ENCODE measurements at regions not wholly inside any gene's neighbourhood (a gene's known extent, or its start where the extent isn't known, plus 50 kb on each side); places are given as distances from the start of the nearest gene placed in this dataset.

GRCh38 chr16:48442379-48442778, 57.2 kb upstream of the SIAH1 start:
- Histone ChIP-seq H3K4me3 (no peak overlapping the region), H3K4me1 (ENCODE audit: control insufficient read depth in 5 of 5, insufficient read depth in 5 of 5, low read length in 5 of 5) (peaks cover 0 to 7% (median 0%) of the 10 kb centered on the region in 5 donors), H3K27ac (ENCODE audit: low read depth in 1 of 2, low read length in 1 of 2) (no peak overlapping the region), H3K9me3 (ENCODE audit: control insufficient read depth in 4 of 4, insufficient read depth in 3 of 4, low read length in 3 of 4) (no peaks in the 10 kb centered on the region), H3K27me3 (ENCODE audit: control insufficient read depth in 3 of 3, insufficient read depth in 3 of 3, low read length in 2 of 3) (peaks cover 0 to 4% (median 0%) of the 10 kb centered on the region in 3 donors), H3K36me3 (ENCODE audit: control insufficient read depth in 4 of 4, insufficient read depth in 4 of 4, low read length in 4 of 4) (no peaks in the 10 kb centered on the region), H3K9ac (ENCODE audit: insufficient read depth in 1 of 2, low read length in 2 of 2) (no peak overlapping the region)
- no peak for DNase-seq
- ATAC-seq (ENCODE audit: insufficient read depth, low FRiP score): no peak
- TF ChIP-seq CTCF (IDR thresholded peaks at IDR 0.05; ENCODE audit: control extremely low read depth, extremely low read depth): no peak

- Histone ChIP-seq H3K4me3 (no peak overlapping the region), H3K9me3 (ENCODE audit: control insufficient read depth in 4 of 4, insufficient read depth in 3 of 4, low read length in 3 of 4) (no peaks in the 10 kb centered on the region), H3K27me3 (ENCODE audit: control insufficient read depth in 3 of 3, insufficient read depth in 3 of 3, low read length in 2 of 3) (peaks cover 0 to 4% (median 0%) of the 10 kb centered on the region in 3 donors), H3K4me1 (ENCODE audit: control insufficient read depth in 5 of 5, insufficient read depth in 5 of 5, low read length in 5 of 5) (peaks cover 0 to 7% (median 0%) of the 10 kb centered on the region in 5 donors), H3K9ac (ENCODE audit: insufficient read depth in 1 of 2, low read length in 2 of 2) (no peak overlapping the region), H3K36me3 (ENCODE audit: control insufficient read depth in 4 of 4, insufficient read depth in 4 of 4, low read length in 4 of 4) (no peaks in the 10 kb centered on the region), H3K27ac (ENCODE audit: low read depth in 1 of 2, low read length in 1 of 2) (no peak overlapping the region)
- DNase-seq: no peak
- 84 to 91% methylated on average over 5 of the region's 5 CpGs for WGBS, 2 donors
- ATAC-seq (ENCODE audit: insufficient read depth, low FRiP score): no peak
- no peak for TF ChIP-seq CTCF (IDR thresholded peaks at IDR 0.05; ENCODE audit: control extremely low read depth, extremely low read depth)
These were observed 56.7 kb upstream of the SIAH1 start for GRCh38 chr16:48441863-48442279.

GRCh38 chr16:48441106-48441505, 55.9 kb upstream of the SIAH1 start:
- Histone ChIP-seq H3K36me3 (ENCODE audit: control insufficient read depth in 4 of 4, insufficient read depth in 4 of 4, low read length in 4 of 4) (no peaks in the 10 kb centered on the region), H3K9me3 (ENCODE audit: control insufficient read depth in 4 of 4, insufficient read depth in 3 of 4, low read length in 3 of 4) (no peaks in the 10 kb centered on the region), H3K9ac (ENCODE audit: insufficient read depth in 1 of 2, low read length in 2 of 2) (no peak overlapping the region), H3K4me1 (ENCODE audit: control insufficient read depth in 5 of 5, insufficient read depth in 5 of 5, low read length in 5 of 5) (peaks cover 0 to 7% (median 0%) of the 10 kb centered on the region in 5 donors), H3K27me3 (ENCODE audit: control insufficient read depth in 3 of 3, insufficient read depth in 3 of 3, low read length in 2 of 3) (peaks cover 0 to 4% (median 0%) of the 10 kb centered on the region in 3 donors), H3K27ac (ENCODE audit: low read depth in 1 of 2, low read length in 1 of 2) (no peak overlapping the region), H3K4me3 (no peak overlapping the region)
- ATAC-seq (ENCODE audit: insufficient read depth, low FRiP score): no peak
- WGBS, 2 donors: 68 to 75% methylated on average over 6 of the region's 6 CpGs
- DNase-seq: no peak
- no peak for TF ChIP-seq CTCF (IDR thresholded peaks at IDR 0.05; ENCODE audit: control extremely low read depth, extremely low read depth)

- no peak for DNase-seq
- no peak for TF ChIP-seq CTCF (IDR thresholded peaks at IDR 0.05; ENCODE audit: control extremely low read depth, extremely low read depth)
- Histone ChIP-seq H3K9ac (ENCODE audit: insufficient read depth in 1 of 2, low read length in 2 of 2) (no peak overlapping the region), H3K27me3 (ENCODE audit: control insufficient read depth in 3 of 3, insufficient read depth in 3 of 3, low read length in 2 of 3) (peaks cover 0 to 4% (median 0%) of the 10 kb centered on the region in 3 donors), H3K4me1 (ENCODE audit: control insufficient read depth in 5 of 5, insufficient read depth in 5 of 5, low read length in 5 of 5) (peaks cover 0 to 4% (median 0%) of the 10 kb centered on the region in 5 donors), H3K27ac (ENCODE audit: low read depth in 1 of 2, low read length in 1 of 2) (no peak overlapping the region), H3K9me3 (ENCODE audit: control insufficient read depth in 4 of 4, insufficient read depth in 3 of 4, low read length in 3 of 4) (no peaks in the 10 kb centered on the region), H3K36me3 (ENCODE audit: control insufficient read depth in 4 of 4, insufficient read depth in 4 of 4, low read length in 4 of 4) (no peaks in the 10 kb centered on the region), H3K4me3 (no peak overlapping the region)
- 88 to 89% methylated on average over 5 of the region's 5 CpGs for WGBS, 2 donors
- ATAC-seq (ENCODE audit: insufficient read depth, low FRiP score): no peak
These were observed 53.2 kb upstream of the SIAH1 start for GRCh38 chr16:48438414-48438813.
